SIG-M5 treated with dmso at 0.1 percent for 504 hours (cell line): ENCODE measurements at regions not wholly inside any gene's neighbourhood (a gene's known extent, or its start where the extent isn't known, plus 50 kb on each side); places are given as distances from the start of the nearest gene placed in this dataset.
A peak's percentile ranks its signal among the peaks of the same experiment; 100 is the strongest.

Source experiments
- DNase-seq: peaks from one replicate; lab custom pipeline; 2025; ENCODE audit not compliant: unreplicated experiment; lab: John Stamatoyannopoulos, UW

- DNase-seq = no peak
Observed at GRCh38 chr10:62652564-62652963, 152.0 kb upstream of the ADO start.

- peak; percentile 82 for DNase-seq
Observed at GRCh38 chr10:62653254-62653653, 151.3 kb upstream of the ADO start.

DNA sequence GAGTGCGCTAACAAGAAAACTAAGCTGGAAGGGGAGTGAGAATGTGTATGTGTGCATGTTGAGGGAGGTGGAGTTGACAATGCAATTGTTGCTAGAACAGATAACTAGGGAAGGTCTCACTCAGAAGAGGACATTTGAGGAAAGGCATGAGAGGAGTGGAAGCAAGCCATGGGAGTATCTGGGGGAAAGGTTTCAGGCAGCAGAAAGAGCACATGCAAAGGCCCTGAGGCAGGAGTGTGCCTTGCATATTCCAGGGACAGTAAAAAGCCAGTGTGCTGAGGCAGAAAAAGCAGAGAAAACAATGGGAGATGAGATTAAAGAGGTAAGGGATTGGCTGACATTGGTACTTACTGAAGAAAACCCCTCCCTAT lies 149.6 kb upstream of the ADO start:
- DNase-seq = no peak

- DNase-seq = no peak
Observed at GRCh38 chr10:62655337-62655994, 149.1 kb upstream of the ADO start.

- DNase-seq = no peak
Observed at GRCh38 chr10:62657244-62657835, 147.2 kb upstream of the ADO start.

DNA sequence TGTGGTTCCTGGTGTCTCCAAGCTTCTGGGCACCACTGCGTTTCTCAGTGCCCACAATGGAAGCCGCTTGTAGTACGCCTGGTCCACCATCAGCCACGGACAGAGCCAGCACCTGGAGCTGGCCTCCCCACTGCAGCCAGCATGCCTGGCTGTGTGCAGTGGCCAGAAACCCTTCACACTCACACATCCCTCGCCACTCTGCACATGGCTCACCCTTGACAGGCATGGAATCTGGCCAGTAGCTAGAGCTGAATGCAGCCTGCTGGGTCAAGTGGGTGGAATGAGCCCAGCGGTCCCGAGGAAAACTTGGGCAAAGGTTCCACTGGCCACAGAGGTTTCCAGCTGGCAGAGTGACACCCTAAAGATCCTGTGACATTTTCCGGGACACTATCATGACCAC lies 146.0 kb upstream of the ADO start:
- no peak for DNase-seq

- DNase-seq = no peak
Observed at GRCh38 chr10:62661143-62661542, 143.4 kb upstream of the ADO start.

- DNase-seq = no peak
Observed at GRCh38 chr10:62662486-62662885, 142.0 kb upstream of the ADO start.

- DNase-seq = no peak
Observed at GRCh38 chr10:62665771-62666170, 138.7 kb upstream of the ADO start.

GRCh38 chr10:62666275-62666674 lies 138.2 kb upstream of the ADO start:
- DNase-seq = peak; percentile 56

- no peak for DNase-seq
Observed at GRCh38 chr10:62669341-62669740, 135.2 kb upstream of the ADO start.

- no peak for DNase-seq
Observed at GRCh38 chr10:62671104-62671503, 133.4 kb upstream of the ADO start.

DNA sequence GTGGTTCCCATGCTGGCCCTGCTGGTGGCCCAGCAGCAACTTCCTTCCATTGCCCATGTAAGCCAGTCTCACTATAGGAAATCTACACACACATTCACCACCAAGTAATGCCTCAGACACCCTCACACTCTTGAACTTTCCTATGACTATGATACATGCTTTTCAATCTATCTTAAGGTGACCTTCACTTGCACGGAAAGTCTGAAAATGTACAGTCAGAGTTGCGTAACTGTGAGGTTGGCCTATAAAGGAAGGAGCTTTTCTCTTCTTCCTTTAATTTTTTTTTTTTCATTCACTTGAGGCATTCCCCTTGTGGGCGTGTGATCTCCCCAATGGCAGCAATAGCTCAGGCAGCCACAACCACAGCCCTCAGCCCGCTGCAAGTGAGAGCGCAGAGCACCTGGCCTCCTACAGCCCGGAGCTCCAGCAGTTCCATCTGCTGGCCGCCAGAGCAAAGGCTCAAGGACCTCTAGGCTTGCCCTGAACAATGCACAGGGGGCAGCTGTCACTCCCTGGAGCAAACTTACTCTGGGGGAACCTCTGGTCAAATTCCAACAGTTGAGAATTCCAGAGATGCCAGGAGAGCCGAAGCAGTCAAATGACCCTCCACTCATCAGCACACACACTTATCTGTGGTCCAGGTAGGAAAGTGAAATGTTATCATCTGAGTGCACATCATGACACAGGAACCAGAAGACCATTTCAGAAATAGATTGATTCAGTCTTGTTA lies 123.1 kb upstream of the ADO start:
- peak; percentile 89 for DNase-seq

DNA sequence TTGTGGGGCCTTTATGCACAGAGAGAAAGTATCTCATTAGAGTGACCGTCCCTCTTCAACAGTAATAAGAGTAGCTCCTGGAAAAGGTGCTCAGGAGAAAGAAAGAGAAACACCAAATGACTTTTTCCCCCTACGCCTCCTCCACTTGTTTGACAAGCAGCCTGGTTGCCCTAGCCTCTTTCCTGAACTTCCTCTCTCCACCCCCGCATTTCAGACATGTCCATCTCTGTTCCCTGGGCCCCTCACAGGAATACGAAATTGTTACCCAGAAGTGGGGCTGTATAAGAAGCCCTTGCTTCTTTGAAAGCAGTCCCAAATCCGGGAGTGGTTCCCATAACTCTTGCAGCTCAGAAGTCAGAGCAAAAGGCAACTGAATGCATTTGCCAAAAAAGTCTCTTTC lies 119.6 kb upstream of the ADO start:
- no peak for DNase-seq

GRCh38 chr10:62687230-62687748 lies 117.2 kb upstream of the ADO start:
- no peak for DNase-seq

GRCh38 chr10:62688971-62689700 lies 115.4 kb upstream of the ADO start:
- DNase-seq = no peak

DNA sequence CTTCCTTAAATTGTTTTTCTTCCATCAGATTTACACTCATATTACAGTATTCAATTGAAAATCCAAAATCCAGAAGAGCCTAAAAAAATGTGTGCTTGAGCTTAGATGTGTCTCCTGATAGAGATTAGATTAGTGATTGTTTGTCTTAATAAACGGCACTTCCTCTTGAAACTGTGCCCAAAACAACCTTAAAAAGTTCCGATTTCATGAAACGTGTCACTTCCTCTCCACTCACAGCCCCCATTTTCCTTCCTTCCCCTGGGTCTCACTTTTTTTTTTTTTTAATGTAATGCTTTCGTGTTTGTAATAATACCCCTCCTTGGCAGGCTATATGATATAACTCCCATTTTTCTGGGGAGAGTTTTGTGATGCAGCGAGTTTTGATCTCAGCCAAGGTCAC lies 114.8 kb upstream of the ADO start:
- DNase-seq = no peak

- no peak for DNase-seq
Observed at GRCh38 chr10:62690703-62691102, 113.8 kb upstream of the ADO start.

DNA sequence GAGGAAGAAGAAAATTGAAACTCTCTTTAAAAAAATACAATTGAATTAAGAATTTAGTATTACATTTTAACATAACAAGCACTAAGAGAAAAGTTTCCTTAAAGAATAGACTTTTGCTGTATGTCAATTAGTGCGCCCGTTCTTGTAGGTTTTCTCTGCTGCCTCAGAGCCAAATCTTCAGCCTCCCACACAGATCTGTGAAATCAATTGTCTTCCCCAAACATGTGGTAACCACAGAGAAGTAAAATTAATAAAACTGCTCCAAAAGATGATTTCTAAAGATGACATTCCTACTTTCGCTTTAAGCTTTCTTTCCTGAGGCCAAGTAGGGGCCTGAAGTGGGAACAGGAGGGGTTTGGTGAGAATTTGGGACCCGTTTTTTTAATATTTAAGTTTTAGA lies 113.2 kb upstream of the ADO start:
- DNase-seq = no peak

DNA sequence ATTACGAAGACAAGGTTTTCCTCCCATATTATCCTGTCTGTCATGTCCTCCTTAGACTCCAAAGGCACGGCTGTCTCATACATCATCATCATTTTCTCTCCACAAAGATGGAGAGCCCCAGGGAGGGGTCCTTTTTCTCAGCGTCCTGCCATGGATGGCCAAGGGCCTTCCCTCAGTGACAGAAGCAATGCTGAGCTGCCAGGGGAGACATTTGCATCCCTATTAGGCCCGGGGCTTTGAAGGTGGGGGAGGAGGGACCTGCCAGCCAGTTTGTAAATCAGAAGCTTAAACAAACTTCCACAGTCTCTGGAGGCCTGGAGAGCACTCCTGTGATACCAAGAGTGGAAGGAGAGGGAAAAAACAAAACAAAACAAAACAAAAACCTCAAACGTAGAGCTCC lies 112.4 kb upstream of the ADO start:
- no peak for DNase-seq

DNA sequence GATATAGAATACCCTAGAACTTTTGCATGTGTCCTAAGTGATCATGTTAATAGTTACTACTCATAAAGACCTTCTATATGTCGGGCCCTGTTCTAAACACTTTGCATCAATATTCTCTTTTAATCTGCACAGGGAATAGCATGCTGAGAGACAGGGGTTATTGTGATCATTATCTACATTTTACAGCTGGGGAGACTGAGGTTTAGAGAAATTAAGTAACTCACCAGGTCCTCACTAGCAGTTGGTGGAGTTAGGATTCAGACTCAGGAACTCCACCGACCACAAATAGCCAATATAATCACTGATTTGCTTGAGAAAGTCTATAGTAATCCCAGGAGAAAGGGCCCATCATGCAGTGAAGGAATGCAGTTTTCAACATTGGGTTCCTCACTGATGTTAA lies 111.2 kb upstream of the ADO start:
- no peak for DNase-seq
